ENCODE measurements at regions not wholly inside any gene's neighbourhood (a gene's known extent, or its start where the extent isn't known, plus 50 kb on each side); places are given as distances from the start of the nearest gene placed in this dataset.

GRCh38 chr16:11484691-11485258, 101.9 kb downstream of the LITAF start:
- TF ChIP-seq CTCF (IDR thresholded peaks at IDR 0.05) (no peak), POLR2A (IDR thresholded peaks at IDR 0.05; ENCODE audit: low read depth) (no peak)

Measured in esophagus muscularis mucosa (tissue), 3 donors.